GM12801 (cell line): ENCODE measurements at regions not wholly inside any gene's neighbourhood (a gene's known extent, or its start where the extent isn't known, plus 50 kb on each side); places are given as distances from the start of the nearest gene placed in this dataset.

Experiments
- TF ChIP-seq, protein P1 (sequence below): IDR thresholded peaks from one replicate; pipeline ENCODE4 v1.5.1; 2011; ENCODE audit warnings: control low read depth; ENCODE audit not compliant: insufficient read length; ENCODE audit errors: extremely low read depth

DNA sequence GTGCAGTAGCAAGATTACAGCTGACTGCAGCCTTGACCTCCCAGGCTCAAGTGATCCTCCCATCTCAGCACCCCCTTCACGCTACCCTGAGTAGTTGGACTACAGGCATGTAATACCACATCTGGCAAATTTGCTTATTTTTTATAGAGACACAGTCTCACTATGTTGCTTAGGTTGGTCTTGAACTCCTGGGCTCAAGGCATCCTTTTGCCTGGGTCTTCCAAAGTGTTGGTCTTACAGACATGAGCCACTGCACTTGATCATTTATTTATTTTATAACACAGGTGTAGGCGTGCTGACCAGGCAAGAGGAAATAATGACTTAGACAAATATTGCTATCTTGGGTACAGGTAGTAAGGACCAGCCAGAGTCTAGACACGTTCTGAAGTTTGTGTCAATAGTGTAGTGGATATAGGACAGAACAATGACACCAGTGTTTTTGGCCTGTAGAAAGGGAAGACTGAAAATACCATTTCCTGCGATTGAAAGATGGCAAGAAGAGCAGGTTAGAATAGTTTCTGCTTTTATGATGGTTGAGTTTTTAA is 71.0 kb upstream of the THUMPD2 start:
- TF ChIP-seq, protein P1, sequence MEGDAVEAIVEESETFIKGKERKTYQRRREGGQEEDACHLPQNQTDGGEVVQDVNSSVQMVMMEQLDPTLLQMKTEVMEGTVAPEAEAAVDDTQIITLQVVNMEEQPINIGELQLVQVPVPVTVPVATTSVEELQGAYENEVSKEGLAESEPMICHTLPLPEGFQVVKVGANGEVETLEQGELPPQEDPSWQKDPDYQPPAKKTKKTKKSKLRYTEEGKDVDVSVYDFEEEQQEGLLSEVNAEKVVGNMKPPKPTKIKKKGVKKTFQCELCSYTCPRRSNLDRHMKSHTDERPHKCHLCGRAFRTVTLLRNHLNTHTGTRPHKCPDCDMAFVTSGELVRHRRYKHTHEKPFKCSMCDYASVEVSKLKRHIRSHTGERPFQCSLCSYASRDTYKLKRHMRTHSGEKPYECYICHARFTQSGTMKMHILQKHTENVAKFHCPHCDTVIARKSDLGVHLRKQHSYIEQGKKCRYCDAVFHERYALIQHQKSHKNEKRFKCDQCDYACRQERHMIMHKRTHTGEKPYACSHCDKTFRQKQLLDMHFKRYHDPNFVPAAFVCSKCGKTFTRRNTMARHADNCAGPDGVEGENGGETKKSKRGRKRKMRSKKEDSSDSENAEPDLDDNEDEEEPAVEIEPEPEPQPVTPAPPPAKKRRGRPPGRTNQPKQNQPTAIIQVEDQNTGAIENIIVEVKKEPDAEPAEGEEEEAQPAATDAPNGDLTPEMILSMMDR: no peak

DNA sequence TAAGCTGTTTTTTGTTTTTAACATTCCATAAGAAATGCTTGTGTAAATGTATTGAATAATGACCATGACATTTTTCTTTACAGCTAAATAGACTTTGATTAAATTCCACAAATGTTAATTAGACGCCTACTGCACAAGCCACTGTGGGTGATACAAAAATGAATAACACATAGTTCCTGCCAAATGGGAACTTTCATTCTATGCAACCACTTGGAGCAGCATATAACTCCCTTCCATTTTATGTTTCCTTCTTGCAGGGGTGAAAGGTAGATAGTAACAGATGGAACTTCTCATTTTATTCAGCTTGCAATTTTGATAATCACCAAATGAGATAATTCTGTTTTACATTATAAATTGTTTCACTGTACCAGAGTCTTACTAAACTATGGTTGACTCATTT is 70.0 kb upstream of the THUMPD2 start:
- TF ChIP-seq, protein P1: no peak

DNA sequence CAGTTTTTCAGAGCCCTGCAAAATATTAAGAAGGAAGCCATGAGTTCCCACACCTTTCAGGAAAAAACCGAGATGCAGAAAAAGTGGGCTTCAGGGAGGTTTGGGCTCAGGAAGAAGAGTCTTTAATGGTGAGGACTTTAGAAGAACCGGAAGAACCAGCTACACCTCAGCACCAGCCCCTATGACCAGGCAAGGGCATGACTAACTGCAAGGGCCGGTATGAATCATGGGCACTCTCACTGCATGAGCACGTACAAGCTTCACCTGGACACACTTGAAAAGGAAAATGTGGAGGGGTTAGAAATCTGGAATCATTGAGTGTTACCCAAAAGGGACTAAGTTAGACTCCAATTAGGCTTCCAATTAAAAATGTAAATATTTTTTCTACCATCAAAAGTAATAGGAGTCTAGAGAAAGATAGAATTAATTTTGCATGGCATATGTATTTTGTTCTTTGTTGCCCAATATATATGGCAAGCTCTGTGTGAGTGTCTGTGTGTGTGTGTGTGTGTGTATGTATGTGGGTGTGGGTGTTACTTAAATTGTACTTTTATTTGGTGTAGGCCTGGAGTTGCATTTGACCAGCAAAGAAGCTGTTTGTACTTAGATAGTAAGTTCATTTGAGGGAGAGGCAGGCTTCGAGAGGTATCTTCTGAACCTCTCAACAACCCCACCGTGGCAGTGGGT is 66.5 kb upstream of the THUMPD2 start:
- TF ChIP-seq, protein P1: no peak

- TF ChIP-seq, protein P1: no peak
Measured at GRCh38 chr2:39839261-39839848, 60.3 kb upstream of the THUMPD2 start.

DNA sequence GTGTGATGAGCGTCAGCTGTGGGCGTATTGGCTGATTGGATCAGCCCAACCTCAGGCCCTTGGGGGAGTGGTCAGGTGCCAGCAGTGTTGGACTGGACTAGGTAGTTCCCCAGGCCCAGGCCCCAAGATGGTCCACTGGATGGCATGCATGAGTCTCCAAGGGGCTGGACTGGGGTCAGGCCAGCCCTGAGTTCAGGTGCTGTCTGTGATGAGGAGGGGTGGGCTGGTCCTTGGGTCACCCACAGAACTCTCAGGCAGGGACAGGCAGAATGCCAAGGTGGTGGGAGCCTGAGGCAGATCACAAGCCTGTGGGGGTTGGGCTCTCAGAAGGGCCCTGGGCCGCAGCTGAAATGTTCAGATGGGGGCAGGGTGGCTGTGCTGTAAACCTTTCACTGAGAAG is 59.5 kb upstream of the THUMPD2 start:
- TF ChIP-seq, protein P1: no peak

DNA sequence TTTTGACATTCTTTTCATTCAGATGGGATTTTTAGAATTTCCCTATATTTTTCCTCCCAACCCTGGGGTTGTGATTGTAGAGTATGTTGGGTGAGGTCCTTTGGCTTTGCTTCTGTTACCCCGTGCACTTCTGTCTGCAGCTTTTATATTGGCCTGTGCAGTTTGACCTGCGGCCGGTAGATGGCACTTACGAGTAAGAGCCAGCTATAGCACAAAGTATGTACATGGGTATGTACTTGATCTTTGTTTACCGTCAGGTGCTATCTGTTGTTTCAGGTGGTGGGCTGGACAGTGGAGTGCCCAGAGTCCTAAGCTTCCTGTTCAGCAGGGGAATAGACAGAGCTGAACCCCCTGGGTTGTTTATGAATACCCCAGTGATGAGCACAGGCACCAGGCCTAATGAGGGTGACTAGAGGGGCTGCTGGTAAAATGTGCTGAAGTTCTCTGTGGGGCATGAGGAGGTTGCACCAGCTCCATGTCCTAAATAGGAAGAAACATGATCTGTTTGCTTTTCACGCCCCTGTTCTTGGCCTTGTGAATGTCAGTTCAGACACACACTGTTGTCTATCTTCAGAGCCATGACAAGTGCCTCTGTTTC is 58.9 kb upstream of the THUMPD2 start:
- TF ChIP-seq, protein P1: peak; percentile 76

- TF ChIP-seq, protein P1: no peak
Measured at GRCh38 chr2:39836638-39837037, 57.6 kb upstream of the THUMPD2 start.
